Mesenchymal stem cell (in vitro differentiated cells and primary cell): ENCODE measurements at regions not wholly inside any gene's neighbourhood (a gene's known extent, or its start where the extent isn't known, plus 50 kb on each side); places are given as distances from the start of the nearest gene placed in this dataset.

Source experiments
- DNase-seq: peaks from one replicate; pipeline ENCODE4 v3.0.0-alpha.2; 2013
- H2AFZ ChIP-seq: one replicate; pipeline ENCODE4 v1.6.1; 2013; ENCODE audit warnings: low read depth, mild to moderate bottlenecking, control low read depth, inconsistent platforms, low read length, moderate library complexity
- H2AK5ac ChIP-seq: 2 replicates; pipeline ENCODE4 v1.6.1; 2013; ENCODE audit warnings: low read length, moderate library complexity, mild to moderate bottlenecking, inconsistent platforms; ENCODE audit not compliant: severe bottlenecking
- H2BK120ac ChIP-seq: one replicate; pipeline ENCODE4 v1.6.1; 2013; ENCODE audit warnings: low read depth, mild to moderate bottlenecking, inconsistent platforms, low read length, moderate library complexity
- H2BK12ac ChIP-seq, 2 experiments: one replicate each; pipeline ENCODE4 v1.6.1; 2013; ENCODE audit warnings: inconsistent platforms in 2 of 2, low read length in 2 of 2, mild to moderate bottlenecking in 2 of 2, moderate library complexity in 2 of 2, control low read depth in 1 of 2
- H2BK15ac ChIP-seq: one replicate; pipeline ENCODE4 v1.6.1; 2013; ENCODE audit warnings: mild to moderate bottlenecking, low read depth, inconsistent platforms; ENCODE audit not compliant: poor library complexity, severe bottlenecking
- H2BK5ac ChIP-seq: 2 replicates; pipeline ENCODE4 v1.6.1; 2013; ENCODE audit warnings: low read depth, mild to moderate bottlenecking, low read length, control low read depth, inconsistent platforms; ENCODE audit not compliant: poor library complexity, severe bottlenecking
- H3K14ac ChIP-seq, 2 experiments: one replicate each; pipeline ENCODE4 v1.6.1; 2013; ENCODE audit warnings: inconsistent platforms in 2 of 2, low read length in 2 of 2, control low read depth in 1 of 2, mild to moderate bottlenecking in 1 of 2, moderate library complexity in 1 of 2
- H3K18ac ChIP-seq, 2 experiments: one replicate each; pipeline ENCODE4 v1.6.1; 2013; ENCODE audit warnings: inconsistent platforms in 2 of 2, low read length in 2 of 2, control low read depth in 1 of 2, low read depth in 1 of 2, mild to moderate bottlenecking in 1 of 2
- H3K23ac ChIP-seq, 2 experiments: one replicate each; pipeline ENCODE4 v1.6.1; 2013; ENCODE audit warnings: inconsistent platforms in 2 of 2, low read length in 2 of 2, mild to moderate bottlenecking in 2 of 2, moderate library complexity in 2 of 2, control low read depth in 1 of 2
- H3K27ac ChIP-seq: 2 replicates; pipeline ENCODE4 v1.5.1; 2013; ENCODE audit warnings: mild to moderate bottlenecking, moderate library complexity, low read length, control low read depth, inconsistent platforms; ENCODE audit not compliant: poor library complexity, severe bottlenecking
- H3K27me3 ChIP-seq, 2 experiments: 2 replicates each; pipeline versions ENCODE4 v1.6.1 to v1.7.0; 2013; ENCODE audit warnings: low read length in 2 of 2, mild to moderate bottlenecking in 2 of 2, moderate library complexity in 2 of 2, control low read depth in 1 of 2, inconsistent platforms in 1 of 2; ENCODE audit not compliant: control insufficient read depth in 1 of 2, insufficient read depth in 1 of 2
- H3K36me3 ChIP-seq, 2 experiments: 2 replicates each; pipeline versions ENCODE4 v1.6.1 to v1.7.0; 2013; ENCODE audit warnings: low read length in 2 of 2, control low read depth in 1 of 2, inconsistent platforms in 1 of 2, low read depth in 1 of 2, mild to moderate bottlenecking in 1 of 2; ENCODE audit not compliant: insufficient read depth in 2 of 2, control insufficient read depth in 1 of 2
- H3K4ac ChIP-seq, 2 experiments: one replicate each; pipeline ENCODE4 v1.6.1; 2013; ENCODE audit warnings: inconsistent platforms in 2 of 2, low read length in 2 of 2, mild to moderate bottlenecking in 2 of 2, moderate library complexity in 2 of 2, control low read depth in 1 of 2, low read depth in 1 of 2
- H3K4me1 ChIP-seq: 2 replicates; pipeline ENCODE4 v1.6.1; 2013; ENCODE audit warnings: low read depth, low read length, control low read depth; ENCODE audit not compliant: control insufficient read depth, insufficient read depth
- H3K4me2 ChIP-seq: 2 replicates; pipeline ENCODE4 v1.6.1; 2013; ENCODE audit warnings: low read length, mild to moderate bottlenecking, inconsistent platforms; ENCODE audit not compliant: poor library complexity, severe bottlenecking
- H3K4me3 ChIP-seq, 2 experiments: 2 replicates each; pipeline versions ENCODE4 v1.5.1 to v1.7.0; 2013; ENCODE audit warnings: low read length in 2 of 2, mild to moderate bottlenecking in 2 of 2, control low read depth in 1 of 2, low read depth in 1 of 2; ENCODE audit not compliant: insufficient read depth in 1 of 2
- H3K79me1 ChIP-seq: replicated peaks from 2 replicates; pipeline ENCODE4 v1.6.1; 2013; ENCODE audit warnings: mild to moderate bottlenecking, control low read depth, low read length, inconsistent platforms; ENCODE audit not compliant: poor library complexity, severe bottlenecking
- H3K9ac ChIP-seq: 2 replicates; pipeline ENCODE4 v1.7.0; 2013; ENCODE audit warnings: mild to moderate bottlenecking, low read length, moderate library complexity
- H3K9me3 ChIP-seq: 2 replicates; pipeline ENCODE4 v1.7.0; 2013; ENCODE audit warnings: mild to moderate bottlenecking, low read length; ENCODE audit not compliant: control insufficient read depth
- H4K8ac ChIP-seq: one replicate; pipeline ENCODE4 v1.6.1; 2013; ENCODE audit warnings: inconsistent platforms, mild to moderate bottlenecking, low read length, moderate library complexity
- H4K91ac ChIP-seq: one replicate; pipeline ENCODE4 v1.6.1; 2013; ENCODE audit warnings: mild to moderate bottlenecking, low read length, inconsistent platforms
- WGBS: methylation state at CpG from one replicate; pipeline ENCODE4 v1.1.7; 2013; ENCODE audit warnings: mixed read lengths; 5-methylcytosine and 5-hydroxymethylcytosine counted together

GRCh38 chr3:40852712-40853111 is 328.0 kb downstream of the ZNF621 start:
- Histone ChIP-seq H3K27me3 (no peaks in the 10 kb centered on the region), H2BK5ac (no peak overlapping the region), H3K4me1 (peaks cover 3% of the 10 kb centered on the region), H2BK12ac (no peak overlapping the region), H3K79me1 (no peaks in the 10 kb centered on the region), H3K4ac (no peak overlapping the region), H3K9ac (no peak overlapping the region), H2BK120ac (no peak overlapping the region), H2AFZ (no peak overlapping the region), H3K9me3 (no peaks in the 10 kb centered on the region), H3K23ac (no peak overlapping the region), H2AK5ac (no peak overlapping the region), H3K4me3 (no peak overlapping the region), H3K4me2 (no peak overlapping the region), H2BK15ac (no peak overlapping the region), H3K27ac (no peak overlapping the region), H4K8ac (no peak overlapping the region), H3K14ac (no peak overlapping the region), H3K36me3 (no peaks in the 10 kb centered on the region), H4K91ac (no peak overlapping the region), H3K18ac (no peak overlapping the region)
- no peak for DNase-seq
- 78% methylated on average over 2 of the region's 2 CpGs for WGBS

- no peak for DNase-seq
- H3K23ac ChIP-seq = no peak overlapping the region
- no peak overlapping the region for H4K8ac ChIP-seq
- H3K18ac ChIP-seq = no peak overlapping the region
- H2BK5ac ChIP-seq = no peak overlapping the region
- no peak overlapping the region for H3K4ac ChIP-seq
- H3K9me3 ChIP-seq = no peaks in the 10 kb centered on the region
- no peak overlapping the region for H4K91ac ChIP-seq
- no peaks in the 10 kb centered on the region for H3K4me1 ChIP-seq
- WGBS = 75% methylated on average over 4 of the region's 4 CpGs
- H2AK5ac ChIP-seq = no peak overlapping the region
- no peaks in the 10 kb centered on the region for H3K79me1 ChIP-seq
- no peak overlapping the region for H2AFZ ChIP-seq
- no peaks in the 10 kb centered on the region for H3K27me3 ChIP-seq
- no peak overlapping the region for H3K27ac ChIP-seq
- no peak overlapping the region for H3K4me3 ChIP-seq
- no peak overlapping the region for H3K4me2 ChIP-seq
- H2BK12ac ChIP-seq = no peak overlapping the region
- H3K36me3 ChIP-seq = no peaks in the 10 kb centered on the region
- H2BK15ac ChIP-seq = no peak overlapping the region
- H3K14ac ChIP-seq = no peak overlapping the region
- no peak overlapping the region for H2BK120ac ChIP-seq
- no peak overlapping the region for H3K9ac ChIP-seq
Measured at GRCh38 chr3:40853474-40853873, 328.7 kb downstream of the ZNF621 start.

GRCh38 chr3:40855871-40856270 is 331.1 kb downstream of the ZNF621 start:
- Histone ChIP-seq H3K14ac (no peak overlapping the region), H3K4ac (no peak overlapping the region), H3K4me1 (no peaks in the 10 kb centered on the region), H3K4me2 (no peak overlapping the region), H4K8ac (no peak overlapping the region), H3K36me3 (no peaks in the 10 kb centered on the region), H3K27me3 (no peaks in the 10 kb centered on the region), H2BK120ac (no peak overlapping the region), H3K79me1 (no peaks in the 10 kb centered on the region), H3K27ac (no peak overlapping the region), H2AK5ac (no peak overlapping the region), H2AFZ (no peak overlapping the region), H3K9me3 (no peaks in the 10 kb centered on the region), H3K9ac (no peak overlapping the region), H2BK5ac (no peak overlapping the region), H3K4me3 (no peak overlapping the region), H4K91ac (no peak overlapping the region), H3K23ac (no peak overlapping the region), H2BK15ac (no peak overlapping the region), H2BK12ac (no peak overlapping the region), H3K18ac (no peak overlapping the region)
- WGBS = 83% methylated on average over 1 of the region's 1 CpG
- no peak for DNase-seq

GRCh38 chr3:40858364-40859115 is 333.8 kb downstream of the ZNF621 start:
- H3K36me3 ChIP-seq = no peaks in the 10 kb centered on the region
- H2AK5ac ChIP-seq = no peak overlapping the region
- H2BK15ac ChIP-seq = no peak overlapping the region
- no peaks in the 10 kb centered on the region for H3K27me3 ChIP-seq
- no peak overlapping the region for H4K8ac ChIP-seq
- H3K9ac ChIP-seq = no peak overlapping the region
- no peak overlapping the region for H3K4me2 ChIP-seq
- DNase-seq = no peak
- no peak overlapping the region for H2BK12ac ChIP-seq
- H2BK120ac ChIP-seq = no peak overlapping the region
- H2BK5ac ChIP-seq = no peak overlapping the region
- no peak overlapping the region for H3K4me3 ChIP-seq
- no peak overlapping the region for H3K4ac ChIP-seq
- no peaks in the 10 kb centered on the region for H3K79me1 ChIP-seq
- no peaks in the 10 kb centered on the region for H3K4me1 ChIP-seq
- H3K27ac ChIP-seq = no peak overlapping the region
- H4K91ac ChIP-seq = no peak overlapping the region
- no peak overlapping the region for H2AFZ ChIP-seq
- no peaks in the 10 kb centered on the region for H3K9me3 ChIP-seq
- no peak overlapping the region for H3K14ac ChIP-seq
- H3K18ac ChIP-seq = no peak overlapping the region
- no peak overlapping the region for H3K23ac ChIP-seq
- WGBS = 89% methylated on average over 6 of the region's 7 CpGs
